SK-N-SH treated with all-trans-retinoic acid at 6 μM for 48 hours (cell line): ENCODE measurements at regions not wholly inside any gene's neighbourhood (a gene's known extent, or its start where the extent isn't known, plus 50 kb on each side); places are given as distances from the start of the nearest gene placed in this dataset.

Source experiments
- TOX ChIP-seq: fragments of 250-450 bp; sonication (Bioruptor Pico); IDR thresholded peaks from 2 replicates; pipeline ENCODE4 v1.8.0; 2021; ENCODE audit warnings: mild to moderate bottlenecking, moderate library complexity, borderline replicate concordance
- TF ChIP-seq, protein P1 (sequence below): fragments of 250-450 bp; sonication (Bioruptor Pico); IDR thresholded peaks from 2 replicates; pipeline ENCODE4 v1.8.0; 2020; ENCODE audit warnings: mild to moderate bottlenecking, moderate library complexity, borderline replicate concordance
- TF ChIP-seq, protein P2 (sequence below): fragments of 250-450 bp; sonication (Bioruptor Pico); IDR thresholded peaks from 2 replicates; pipeline ENCODE4 v1.5.1; 2020; ENCODE audit warnings: low read depth, mild to moderate bottlenecking, moderate library complexity

- TF ChIP-seq, protein P1, sequence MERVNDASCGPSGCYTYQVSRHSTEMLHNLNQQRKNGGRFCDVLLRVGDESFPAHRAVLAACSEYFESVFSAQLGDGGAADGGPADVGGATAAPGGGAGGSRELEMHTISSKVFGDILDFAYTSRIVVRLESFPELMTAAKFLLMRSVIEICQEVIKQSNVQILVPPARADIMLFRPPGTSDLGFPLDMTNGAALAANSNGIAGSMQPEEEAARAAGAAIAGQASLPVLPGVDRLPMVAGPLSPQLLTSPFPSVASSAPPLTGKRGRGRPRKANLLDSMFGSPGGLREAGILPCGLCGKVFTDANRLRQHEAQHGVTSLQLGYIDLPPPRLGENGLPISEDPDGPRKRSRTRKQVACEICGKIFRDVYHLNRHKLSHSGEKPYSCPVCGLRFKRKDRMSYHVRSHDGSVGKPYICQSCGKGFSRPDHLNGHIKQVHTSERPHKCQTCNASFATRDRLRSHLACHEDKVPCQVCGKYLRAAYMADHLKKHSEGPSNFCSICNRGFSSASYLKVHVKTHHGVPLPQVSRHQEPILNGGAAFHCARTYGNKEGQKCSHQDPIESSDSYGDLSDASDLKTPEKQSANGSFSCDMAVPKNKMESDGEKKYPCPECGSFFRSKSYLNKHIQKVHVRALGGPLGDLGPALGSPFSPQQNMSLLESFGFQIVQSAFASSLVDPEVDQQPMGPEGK, result no peak
- TF ChIP-seq TOX, result no peak
- TF ChIP-seq, protein P2, sequence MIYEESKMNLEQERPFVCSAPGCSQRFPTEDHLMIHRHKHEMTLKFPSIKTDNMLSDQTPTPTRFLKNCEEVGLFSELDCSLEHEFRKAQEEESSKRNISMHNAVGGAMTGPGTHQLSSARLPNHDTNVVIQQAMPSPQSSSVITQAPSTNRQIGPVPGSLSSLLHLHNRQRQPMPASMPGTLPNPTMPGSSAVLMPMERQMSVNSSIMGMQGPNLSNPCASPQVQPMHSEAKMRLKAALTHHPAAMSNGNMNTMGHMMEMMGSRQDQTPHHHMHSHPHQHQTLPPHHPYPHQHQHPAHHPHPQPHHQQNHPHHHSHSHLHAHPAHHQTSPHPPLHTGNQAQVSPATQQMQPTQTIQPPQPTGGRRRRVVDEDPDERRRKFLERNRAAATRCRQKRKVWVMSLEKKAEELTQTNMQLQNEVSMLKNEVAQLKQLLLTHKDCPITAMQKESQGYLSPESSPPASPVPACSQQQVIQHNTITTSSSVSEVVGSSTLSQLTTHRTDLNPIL (CRISPR knock-in tag), result no peak
These were observed 128.1 kb upstream of the IRX3 start for GRCh38 chr16:54414671-54415070.
